Mucosa of descending colon (tissue), 3 donors: ENCODE measurements at regions not wholly inside any gene's neighbourhood (a gene's known extent, or its start where the extent isn't known, plus 50 kb on each side); places are given as distances from the start of the nearest gene placed in this dataset.

Experiments
- ATAC-seq: fragments of 200-7000 bp; cut with Tn5 transposase; one replicate; pipeline ENCODE4 v1.9.1; 2020; ENCODE audit warnings: mild to moderate bottlenecking, moderate library complexity
- DNase-seq, 3 donors: peaks; one replicate each; pipeline ENCODE4 v3.0.0-alpha.2; 2020
- H3K36me3 ChIP-seq: fragments of 200-600 bp; one replicate; pipeline ENCODE4 v1.8.0; 2021; ENCODE audit warnings: low read depth, mild to moderate bottlenecking
- H3K4me1 ChIP-seq: fragments of 200-600 bp; one replicate; pipeline ENCODE4 v1.8.0; 2021; ENCODE audit warnings: low read depth, mild to moderate bottlenecking
- H3K4me3 ChIP-seq: fragments of 200-600 bp; one replicate; pipeline ENCODE4 v1.8.0; 2021; ENCODE audit warnings: mild to moderate bottlenecking
- H3K9me3 ChIP-seq: fragments of 200-600 bp; one replicate; pipeline ENCODE4 v1.8.0; 2021; ENCODE audit warnings: mild to moderate bottlenecking
- CTCF ChIP-seq: fragments of 200-600 bp; IDR thresholded peaks from one replicate; pipeline ENCODE4 v1.8.0; 2022; ENCODE audit warnings: antibody characterized with exemption, mild to moderate bottlenecking
- intact Hi-C, 2 donors: fragments of 100-400 bp; cut with DNase I in 1 of 2; cut with micrococcal nuclease in 1 of 2; formaldehyde crosslinking; loops; one replicate each; pipeline versions ENCODE4 v1.11.0 to v1.11.1; 2022; cut with DNase I, micrococcal nuclease
- donor health status: DM: no; HTN: no; CAD: no; lungs with moderate emphysema.
- donor health status: DM: no; HTN: no; CAD: no.
- donor health status: DM: no; HTN: yes; CAD: no.

- intact Hi-C loops, result no loop called here
- H3K4me1 ChIP-seq, result no peaks in the 10 kb centered on the region
- no peak overlapping the region for H3K4me3 ChIP-seq
- no peak for TF ChIP-seq CTCF
- no peaks in the 10 kb centered on the region for H3K36me3 ChIP-seq
- peaks cover 8% of the 10 kb centered on the region for H3K9me3 ChIP-seq
- ATAC-seq (no peak), DNase-seq (no peak)
Measured at GRCh38 chr13:109428146-109428545, 358.2 kb downstream of the IRS2 start.

GRCh38 chr13:109427695-109428094, 358.7 kb downstream of the IRS2 start:
- DNase-seq, result no peak
- Histone ChIP-seq H3K36me3 (no peaks in the 10 kb centered on the region), H3K4me3 (no peak overlapping the region), H3K9me3 (peaks cover 5% of the 10 kb centered on the region), H3K4me1 (no peaks in the 10 kb centered on the region)
- no peak for TF ChIP-seq CTCF
- intact Hi-C loops, result no loop called here
- ATAC-seq, result no peak

DNA sequence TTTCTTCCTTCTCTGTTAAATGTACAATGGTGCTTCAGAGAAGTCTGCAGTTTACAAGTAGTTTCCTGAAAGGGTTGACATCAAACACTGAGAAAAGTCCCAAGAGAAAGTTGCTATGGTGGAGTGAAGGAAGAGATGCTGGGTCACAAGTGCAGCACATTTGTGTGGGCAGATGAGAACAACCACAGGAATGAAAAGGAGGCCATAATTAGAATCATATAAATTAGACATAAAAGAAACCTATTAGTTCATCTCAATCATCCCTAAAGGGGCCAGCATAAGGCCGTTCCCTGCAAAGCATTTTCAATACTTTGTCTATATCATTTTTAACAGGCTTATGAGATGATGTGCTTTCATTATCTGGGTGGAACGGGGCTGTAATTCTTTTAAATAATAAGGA, 359.2 kb downstream of the IRS2 start:
- intact Hi-C loops, result no loop called here
- no peak for TF ChIP-seq CTCF
- H3K4me3 ChIP-seq, result no peak overlapping the region
- H3K36me3 ChIP-seq, result no peaks in the 10 kb centered on the region
- ATAC-seq (no peak), DNase-seq (no peak)
- no peaks in the 10 kb centered on the region for H3K4me1 ChIP-seq
- H3K9me3 ChIP-seq, result no peaks in the 10 kb centered on the region

GRCh38 chr13:109426690-109426990, 359.7 kb downstream of the IRS2 start:
- intact Hi-C loops, result no loop called here
- Histone ChIP-seq H3K4me1 (no peaks in the 10 kb centered on the region), H3K36me3 (no peaks in the 10 kb centered on the region), H3K4me3 (no peak overlapping the region), H3K9me3 (no peaks in the 10 kb centered on the region)
- no peak for ATAC-seq
- DNase-seq, result no peak
- no peak for TF ChIP-seq CTCF

- no peak for ATAC-seq
- intact Hi-C loops, result no loop called here
- no peak overlapping the region for H3K4me3 ChIP-seq
- DNase-seq, result no peak
- no peak for TF ChIP-seq CTCF
- H3K36me3 ChIP-seq, result no peaks in the 10 kb centered on the region
- H3K4me1 ChIP-seq, result no peaks in the 10 kb centered on the region
- no peaks in the 10 kb centered on the region for H3K9me3 ChIP-seq
Measured at GRCh38 chr13:109425821-109426689, 360.3 kb downstream of the IRS2 start.

GRCh38 chr13:109422161-109422560, 364.2 kb downstream of the IRS2 start:
- no peaks in the 10 kb centered on the region for H3K36me3 ChIP-seq
- intact Hi-C loops, result no loop called here
- no peak for DNase-seq
- H3K4me1 ChIP-seq, result no peaks in the 10 kb centered on the region
- no peak overlapping the region for H3K4me3 ChIP-seq
- TF ChIP-seq CTCF, result no peak
- no peak for ATAC-seq
- no peaks in the 10 kb centered on the region for H3K9me3 ChIP-seq
